Liver (tissue), 3 donors: ENCODE measurements at regions not wholly inside any gene's neighbourhood (a gene's known extent, or its start where the extent isn't known, plus 50 kb on each side); places are given as distances from the start of the nearest gene placed in this dataset.

ENCODE experiments used
- CTCF ChIP-seq: fragments of 150-350 bp; IDR thresholded peaks from 2 replicates; pipeline ENCODE4 v1.5.1; 2017; ENCODE audit warnings: improper control_type of control experiment, low read depth, low read length; ENCODE audit not compliant: missing input control
- RXRA ChIP-seq, 2 donors: IDR thresholded peaks; 2 replicates each; pipeline ENCODE4 v1.6.1; 2017 to 2018; ENCODE audit warnings: antibody characterized with exemption in 2 of 2, mild to moderate bottlenecking in 1 of 2
- SP1 ChIP-seq: IDR thresholded peaks from 2 replicates; pipeline ENCODE4 v1.6.1; 2018; ENCODE audit warnings: antibody characterized with exemption, mild to moderate bottlenecking
- TAF1 ChIP-seq: conservative IDR thresholded peaks from 2 replicates; pipeline ENCODE4 v1.6.1; 2016; ENCODE audit warnings: antibody characterized with exemption, mild to moderate bottlenecking
- YY1 ChIP-seq: IDR thresholded peaks from 2 replicates; pipeline ENCODE4 v1.6.1; 2016; ENCODE audit warnings: antibody characterized with exemption, mild to moderate bottlenecking
- TF ChIP-seq, protein P1 (sequence below): IDR thresholded peaks from 2 replicates; pipeline ENCODE4 v1.6.1; 2016; ENCODE audit warnings: antibody characterized with exemption
- TF ChIP-seq, protein P2 (sequence below): IDR thresholded peaks from 2 replicates; pipeline ENCODE4 v1.6.1; 2016; ENCODE audit warnings: antibody characterized with exemption
- donor health status: healthy.
- donor health status: healthy.

DNA sequence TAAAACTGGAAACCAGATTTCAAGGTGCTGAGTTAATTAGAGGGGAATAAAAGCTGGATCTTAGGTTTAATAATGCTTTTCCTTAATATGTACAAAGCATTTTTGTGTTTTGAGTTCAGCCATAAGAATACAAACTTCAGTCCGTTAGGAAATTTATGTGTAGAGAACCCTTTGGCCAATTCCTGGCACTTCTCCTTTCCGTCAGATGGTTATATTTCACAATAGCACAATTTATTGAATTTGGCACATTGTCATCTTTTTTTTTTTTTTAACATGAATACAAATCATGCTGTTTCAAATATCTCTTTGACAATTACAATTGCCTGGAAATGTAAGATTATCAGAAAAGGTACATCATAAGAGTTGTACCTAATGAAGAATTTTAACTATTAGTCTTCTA, 56.2 kb upstream of the DDHD1 start:
- TF ChIP-seq CTCF = no peak
- TF ChIP-seq, protein P1, sequence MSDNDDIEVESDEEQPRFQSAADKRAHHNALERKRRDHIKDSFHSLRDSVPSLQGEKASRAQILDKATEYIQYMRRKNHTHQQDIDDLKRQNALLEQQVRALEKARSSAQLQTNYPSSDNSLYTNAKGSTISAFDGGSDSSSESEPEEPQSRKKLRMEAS = no peak
- TF ChIP-seq, protein P2, sequence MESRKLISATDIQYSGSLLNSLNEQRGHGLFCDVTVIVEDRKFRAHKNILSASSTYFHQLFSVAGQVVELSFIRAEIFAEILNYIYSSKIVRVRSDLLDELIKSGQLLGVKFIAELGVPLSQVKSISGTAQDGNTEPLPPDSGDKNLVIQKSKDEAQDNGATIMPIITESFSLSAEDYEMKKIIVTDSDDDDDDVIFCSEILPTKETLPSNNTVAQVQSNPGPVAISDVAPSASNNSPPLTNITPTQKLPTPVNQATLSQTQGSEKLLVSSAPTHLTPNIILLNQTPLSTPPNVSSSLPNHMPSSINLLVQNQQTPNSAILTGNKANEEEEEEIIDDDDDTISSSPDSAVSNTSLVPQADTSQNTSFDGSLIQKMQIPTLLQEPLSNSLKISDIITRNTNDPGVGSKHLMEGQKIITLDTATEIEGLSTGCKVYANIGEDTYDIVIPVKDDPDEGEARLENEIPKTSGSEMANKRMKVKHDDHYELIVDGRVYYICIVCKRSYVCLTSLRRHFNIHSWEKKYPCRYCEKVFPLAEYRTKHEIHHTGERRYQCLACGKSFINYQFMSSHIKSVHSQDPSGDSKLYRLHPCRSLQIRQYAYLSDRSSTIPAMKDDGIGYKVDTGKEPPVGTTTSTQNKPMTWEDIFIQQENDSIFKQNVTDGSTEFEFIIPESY = peak; percentile 25
- no peak for TF ChIP-seq SP1
- no peak for TF ChIP-seq TAF1
- TF ChIP-seq RXRA (IDR thresholded peaks at IDR 0.05) = peak in 1 of 2 donors; percentile 54
- TF ChIP-seq YY1 = no peak
